Body of pancreas (tissue), 4 donors: ENCODE measurements at regions not wholly inside any gene's neighbourhood (a gene's known extent, or its start where the extent isn't known, plus 50 kb on each side); places are given as distances from the start of the nearest gene placed in this dataset.

Experiments
- CTCF ChIP-seq, 7 experiments: fragments of 450-650 bp in 4 of 7; fragments of 200-600 bp in 3 of 7; sonication (generic) in 3 of 7; IDR thresholded peaks; one replicate each; pipeline ENCODE4 v1.5.1; 2016 to 2019; ENCODE audit warnings: antibody characterized with exemption in 7 of 7
- POLR2A ChIP-seq, 3 donors: fragments of 450-650 bp; IDR thresholded peaks; one replicate each; pipeline ENCODE4 v1.6.1; 2016; ENCODE audit warnings: antibody characterized with exemption in 3 of 3, mild to moderate bottlenecking in 2 of 3

- TF ChIP-seq CTCF (IDR thresholded peaks at IDR 0.05) = no peak
- TF ChIP-seq POLR2A (IDR thresholded peaks at IDR 0.05) = no peak
Measured at GRCh38 chr1:193634470-193634869, 448.1 kb upstream of the B3GALT2 start.
